ENCODE measurements at regions not wholly inside any gene's neighbourhood (a gene's known extent, or its start where the extent isn't known, plus 50 kb on each side); places are given as distances from the start of the nearest gene placed in this dataset.

GRCh38 chr2:153218851-153219250 is 259.7 kb downstream of the RPRM start:
- no peaks in the 10 kb centered on the region for H3K79me1 ChIP-seq (replicated peaks; ENCODE audit: low read length, poor library complexity, severe bottlenecking)
- no peak overlapping the region for H4K8ac ChIP-seq (ENCODE audit: low read length)
- no peak overlapping the region for H4K91ac ChIP-seq (ENCODE audit: low read length)
- H2AK5ac ChIP-seq (ENCODE audit: low read length, severe bottlenecking): no peak overlapping the region
- H3K36me3 ChIP-seq (ENCODE audit: control insufficient read depth in 1 of 2, insufficient read depth in 2 of 2, low read depth in 1 of 2, low read length in 2 of 2): peaks cover 0 to 3% of the 10 kb centered on the region in 2 experiments
- H3K4me1 ChIP-seq (ENCODE audit: control insufficient read depth, insufficient read depth, low read depth, low read length): no peaks in the 10 kb centered on the region
- no peak overlapping the region for H2BK120ac ChIP-seq (ENCODE audit: low read depth, low read length)
- no peak overlapping the region for H2BK15ac ChIP-seq (ENCODE audit: low read depth, poor library complexity, severe bottlenecking)
- no peak overlapping the region for H3K27ac ChIP-seq (ENCODE audit: low read length, poor library complexity, severe bottlenecking)
- H2BK5ac ChIP-seq (ENCODE audit: low read depth, low read length, poor library complexity, severe bottlenecking): no peak overlapping the region
- no peak overlapping the region for H2BK12ac ChIP-seq (ENCODE audit: low read length in 2 of 2)
- H3K9me3 ChIP-seq (ENCODE audit: control insufficient read depth, low read length): no peaks in the 10 kb centered on the region
- no peak overlapping the region for H3K9ac ChIP-seq (ENCODE audit: low read length)
- H3K27me3 ChIP-seq (ENCODE audit: control insufficient read depth in 1 of 2, insufficient read depth in 1 of 2, low read length in 2 of 2): no peaks in the 10 kb centered on the region
- no peak overlapping the region for H3K4me3 ChIP-seq (ENCODE audit: insufficient read depth in 1 of 2, low read depth in 1 of 2, low read length in 2 of 2)
- no peak overlapping the region for H2AFZ ChIP-seq (ENCODE audit: low read depth, low read length)
- DNase-seq: no peak
- no peak overlapping the region for H3K14ac ChIP-seq (ENCODE audit: low read length in 2 of 2)
- H3K23ac ChIP-seq (ENCODE audit: low read length in 2 of 2): no peak overlapping the region
- no peak overlapping the region for H3K4ac ChIP-seq (ENCODE audit: low read depth in 1 of 2, low read length in 2 of 2)
- no peak overlapping the region for H3K18ac ChIP-seq (ENCODE audit: low read depth in 1 of 2, low read length in 2 of 2)
- no peak overlapping the region for H3K4me2 ChIP-seq (ENCODE audit: low read length, poor library complexity, severe bottlenecking)

- no CpG with 5 or more reads among the region's 1 CpG for WGBS
- Histone ChIP-seq H3K9me3 (ENCODE audit: control insufficient read depth, low read length) (no peaks in the 10 kb centered on the region), H3K79me1 (replicated peaks; ENCODE audit: low read length, poor library complexity, severe bottlenecking) (no peaks in the 10 kb centered on the region), H3K4me1 (ENCODE audit: control insufficient read depth, insufficient read depth, low read depth, low read length) (no peaks in the 10 kb centered on the region), H3K27ac (ENCODE audit: low read length, poor library complexity, severe bottlenecking) (no peak overlapping the region), H4K8ac (ENCODE audit: low read length) (no peak overlapping the region), H3K4ac (ENCODE audit: low read depth in 1 of 2, low read length in 2 of 2) (no peak overlapping the region), H2BK5ac (ENCODE audit: low read depth, low read length, poor library complexity, severe bottlenecking) (no peak overlapping the region), H4K91ac (ENCODE audit: low read length) (no peak overlapping the region), H3K27me3 (ENCODE audit: control insufficient read depth in 1 of 2, insufficient read depth in 1 of 2, low read length in 2 of 2) (no peaks in the 10 kb centered on the region), H2BK15ac (ENCODE audit: low read depth, poor library complexity, severe bottlenecking) (no peak overlapping the region), H2BK12ac (ENCODE audit: low read length in 2 of 2) (no peak overlapping the region), H3K9ac (ENCODE audit: low read length) (no peak overlapping the region), H3K4me2 (ENCODE audit: low read length, poor library complexity, severe bottlenecking) (no peak overlapping the region), H2AK5ac (ENCODE audit: low read length, severe bottlenecking) (no peak overlapping the region), H3K18ac (ENCODE audit: low read depth in 1 of 2, low read length in 2 of 2) (no peak overlapping the region), H3K14ac (ENCODE audit: low read length in 2 of 2) (no peak overlapping the region), H2AFZ (ENCODE audit: low read depth, low read length) (no peak overlapping the region), H3K36me3 (ENCODE audit: control insufficient read depth in 1 of 2, insufficient read depth in 2 of 2, low read depth in 1 of 2, low read length in 2 of 2) (no peaks in the 10 kb centered on the region), H3K4me3 (ENCODE audit: insufficient read depth in 1 of 2, low read depth in 1 of 2, low read length in 2 of 2) (no peak overlapping the region), H3K23ac (ENCODE audit: low read length in 2 of 2) (no peak overlapping the region), H2BK120ac (ENCODE audit: low read depth, low read length) (no peak overlapping the region)
- no peak for DNase-seq
Measured at GRCh38 chr2:153214337-153214736, 264.2 kb downstream of the RPRM start.

GRCh38 chr2:153213022-153213421 is 265.5 kb downstream of the RPRM start:
- 88% methylated on average over 1 of the region's 1 CpG for WGBS
- no peak overlapping the region for H3K27ac ChIP-seq (ENCODE audit: low read length, poor library complexity, severe bottlenecking)

GRCh38 chr2:153197402-153198386 is 280.9 kb downstream of the RPRM start:
- Histone ChIP-seq H2BK120ac (ENCODE audit: low read depth, low read length) (no peak overlapping the region), H4K91ac (ENCODE audit: low read length) (no peak overlapping the region), H3K14ac (ENCODE audit: low read length in 2 of 2) (no peak overlapping the region), H2BK15ac (ENCODE audit: low read depth, poor library complexity, severe bottlenecking) (no peak overlapping the region), H3K9ac (ENCODE audit: low read length) (no peak overlapping the region), H3K4me2 (ENCODE audit: low read length, poor library complexity, severe bottlenecking) (no peak overlapping the region), H3K4me3 (ENCODE audit: insufficient read depth in 1 of 2, low read depth in 1 of 2, low read length in 2 of 2) (peak overlapping the region in 1 of 2 experiments; percentile 4), H3K4me1 (ENCODE audit: control insufficient read depth, insufficient read depth, low read depth, low read length) (no peaks in the 10 kb centered on the region), H2BK5ac (ENCODE audit: low read depth, low read length, poor library complexity, severe bottlenecking) (no peak overlapping the region), H3K18ac (ENCODE audit: low read depth in 1 of 2, low read length in 2 of 2) (no peak overlapping the region), H2BK12ac (ENCODE audit: low read length in 2 of 2) (no peak overlapping the region), H3K27me3 (ENCODE audit: control insufficient read depth in 1 of 2, insufficient read depth in 1 of 2, low read length in 2 of 2) (no peaks in the 10 kb centered on the region), H3K36me3 (ENCODE audit: control insufficient read depth in 1 of 2, insufficient read depth in 2 of 2, low read depth in 1 of 2, low read length in 2 of 2) (no peaks in the 10 kb centered on the region), H3K9me3 (ENCODE audit: control insufficient read depth, low read length) (peaks cover 15% of the 10 kb centered on the region), H3K4ac (ENCODE audit: low read depth in 1 of 2, low read length in 2 of 2) (no peak overlapping the region), H3K79me1 (replicated peaks; ENCODE audit: low read length, poor library complexity, severe bottlenecking) (no peaks in the 10 kb centered on the region), H3K27ac (ENCODE audit: low read length, poor library complexity, severe bottlenecking) (no peak overlapping the region), H4K8ac (ENCODE audit: low read length) (no peak overlapping the region), H3K23ac (ENCODE audit: low read length in 2 of 2) (no peak overlapping the region), H2AFZ (ENCODE audit: low read depth, low read length) (no peak overlapping the region), H2AK5ac (ENCODE audit: low read length, severe bottlenecking) (no peak overlapping the region)
- WGBS: 76% methylated on average over 11 of the region's 11 CpGs
- no peak for DNase-seq

More at GRCh38 chr2:153213022-153213421, 265.5 kb downstream of the RPRM start:
- no peak overlapping the region for H3K9ac ChIP-seq (ENCODE audit: low read length)
- H2AK5ac ChIP-seq (ENCODE audit: low read length, severe bottlenecking): no peak overlapping the region
- DNase-seq: no peak
- no peak overlapping the region for H2BK12ac ChIP-seq (ENCODE audit: low read length in 2 of 2)
- H3K23ac ChIP-seq (ENCODE audit: low read length in 2 of 2): no peak overlapping the region
- H3K18ac ChIP-seq (ENCODE audit: low read depth in 1 of 2, low read length in 2 of 2): no peak overlapping the region
- no peak overlapping the region for H2BK15ac ChIP-seq (ENCODE audit: low read depth, poor library complexity, severe bottlenecking)
- no peak overlapping the region for H3K4me2 ChIP-seq (ENCODE audit: low read length, poor library complexity, severe bottlenecking)
- H3K14ac ChIP-seq (ENCODE audit: low read length in 2 of 2): no peak overlapping the region
- no peaks in the 10 kb centered on the region for H3K79me1 ChIP-seq (replicated peaks; ENCODE audit: low read length, poor library complexity, severe bottlenecking)
- H2AFZ ChIP-seq (ENCODE audit: low read depth, low read length): no peak overlapping the region
- H4K91ac ChIP-seq (ENCODE audit: low read length): no peak overlapping the region
- H3K27me3 ChIP-seq (ENCODE audit: control insufficient read depth in 1 of 2, insufficient read depth in 1 of 2, low read length in 2 of 2): no peaks in the 10 kb centered on the region
- H2BK120ac ChIP-seq (ENCODE audit: low read depth, low read length): no peak overlapping the region
- no peak overlapping the region for H3K4ac ChIP-seq (ENCODE audit: low read depth in 1 of 2, low read length in 2 of 2)
- no peak overlapping the region for H2BK5ac ChIP-seq (ENCODE audit: low read depth, low read length, poor library complexity, severe bottlenecking)
- no peaks in the 10 kb centered on the region for H3K9me3 ChIP-seq (ENCODE audit: control insufficient read depth, low read length)
- no peaks in the 10 kb centered on the region for H3K36me3 ChIP-seq (ENCODE audit: control insufficient read depth in 1 of 2, insufficient read depth in 2 of 2, low read depth in 1 of 2, low read length in 2 of 2)
- no peak overlapping the region for H3K4me3 ChIP-seq (ENCODE audit: insufficient read depth in 1 of 2, low read depth in 1 of 2, low read length in 2 of 2)
- no peak overlapping the region for H4K8ac ChIP-seq (ENCODE audit: low read length)
- no peaks in the 10 kb centered on the region for H3K4me1 ChIP-seq (ENCODE audit: control insufficient read depth, insufficient read depth, low read depth, low read length)

Measured in mesenchymal stem cell (in vitro differentiated cells and primary cell).